Ishikawa (cell line): ENCODE measurements at regions not wholly inside any gene's neighbourhood (a gene's known extent, or its start where the extent isn't known, plus 50 kb on each side); places are given as distances from the start of the nearest gene placed in this dataset.

Experiments used
- CEBPB ChIP-seq: IDR thresholded peaks from 2 replicates; pipeline ENCODE4 v1.6.1; 2012
- CREB1 ChIP-seq: IDR thresholded peaks from 2 replicates; pipeline ENCODE4 v1.6.1; 2012; ENCODE audit warnings: low read depth
- EGR1 ChIP-seq: IDR thresholded peaks from 2 replicates; pipeline ENCODE4 v1.6.1; 2012
- EP300 ChIP-seq: IDR thresholded peaks from 2 replicates; pipeline ENCODE4 v1.6.1; 2012; ENCODE audit warnings: borderline replicate concordance
- FOXM1 ChIP-seq: IDR thresholded peaks from 2 replicates; pipeline ENCODE4 v1.6.1; 2012; ENCODE audit warnings: low read depth, borderline replicate concordance
- MAX ChIP-seq: IDR thresholded peaks from 2 replicates; pipeline ENCODE4 v1.6.1; 2012
- NFIC ChIP-seq: IDR thresholded peaks from 2 replicates; pipeline ENCODE4 v1.6.1; 2012
- RAD21 ChIP-seq: IDR thresholded peaks from 2 replicates; pipeline ENCODE4 v1.6.1; 2012; ENCODE audit warnings: low read depth
- REST ChIP-seq: IDR thresholded peaks from 2 replicates; pipeline ENCODE4 v1.6.1; 2012; ENCODE audit warnings: low read depth, mild to moderate bottlenecking
- TAF1 ChIP-seq: IDR thresholded peaks from 2 replicates; pipeline ENCODE4 v1.6.1; 2012; ENCODE audit warnings: low read depth, mild to moderate bottlenecking
- TCF12 ChIP-seq: IDR thresholded peaks from 2 replicates; pipeline ENCODE4 v1.6.1; 2012; ENCODE audit warnings: low read depth
- TEAD4 ChIP-seq: IDR thresholded peaks from 2 replicates; pipeline ENCODE4 v1.6.1; 2012
- USF1 ChIP-seq: IDR thresholded peaks from 2 replicates; pipeline ENCODE4 v1.6.1; 2012
- YY1 ChIP-seq: IDR thresholded peaks from 2 replicates; pipeline ENCODE4 v1.6.1; 2012; ENCODE audit warnings: low read depth
- ZBTB7A ChIP-seq: IDR thresholded peaks from 2 replicates; pipeline ENCODE4 v1.6.1; 2012; ENCODE audit warnings: low read depth

- TF ChIP-seq NFIC: no peak
- TF ChIP-seq EGR1: no peak
- no peak for TF ChIP-seq TCF12
- no peak for TF ChIP-seq CREB1
- TF ChIP-seq FOXM1: no peak
- TF ChIP-seq MAX: no peak
- TF ChIP-seq EP300: no peak
- no peak for TF ChIP-seq ZBTB7A
- no peak for TF ChIP-seq RAD21
- no peak for TF ChIP-seq YY1
- no peak for TF ChIP-seq TEAD4
- TF ChIP-seq USF1: no peak
Observed at GRCh38 chr11:15526859-15527450, 412.2 kb downstream of the INSC start.

GRCh38 chr11:15532432-15532831 is 417.7 kb downstream of the INSC start:
- TF ChIP-seq RAD21: no peak
- TF ChIP-seq MAX: no peak
- TF ChIP-seq REST: no peak
- TF ChIP-seq FOXM1: no peak
- no peak for TF ChIP-seq NFIC
- no peak for TF ChIP-seq TEAD4
- TF ChIP-seq USF1: no peak
- no peak for TF ChIP-seq EGR1
- no peak for TF ChIP-seq ZBTB7A
- TF ChIP-seq TCF12: no peak
- no peak for TF ChIP-seq CREB1

- TF ChIP-seq FOXM1 (no peak), USF1 (no peak), REST (no peak), ZBTB7A (no peak), CREB1 (no peak), TEAD4 (no peak), MAX (no peak), NFIC (no peak), CEBPB (no peak), TCF12 (no peak), TAF1 (no peak), RAD21 (no peak), EP300 (no peak), YY1 (no peak), EGR1 (no peak)
Observed at GRCh38 chr11:15534266-15534665, 419.5 kb downstream of the INSC start.

GRCh38 chr11:15535414-15535813 is 420.7 kb downstream of the INSC start:
- TF ChIP-seq FOXM1 (no peak), CEBPB (no peak), MAX (no peak), USF1 (no peak)

- TF ChIP-seq CEBPB (no peak), USF1 (no peak), MAX (no peak), TEAD4 (no peak), ZBTB7A (no peak), NFIC (no peak), REST (no peak), EGR1 (no peak)
Observed at GRCh38 chr11:15536438-15536837, 421.7 kb downstream of the INSC start.
